BLaER1 treated with 17β-estradiol and CSF1 and Interleukin-3, amounts not matched to agents 10 nM and 100 nM (cell line): ENCODE measurements at regions not wholly inside any gene's neighbourhood (a gene's known extent, or its start where the extent isn't known, plus 50 kb on each side); places are given as distances from the start of the nearest gene placed in this dataset.

Experiments used
- H3K27ac ChIP-seq, 11 experiments: shearing (Covaris generic); formaldehyde crosslinking; 2 replicates each; pipeline ENCODE4 v1.8.1; 2022
- H3K27me3 ChIP-seq, 11 experiments: shearing (Covaris generic); formaldehyde crosslinking; 2 replicates each; pipeline ENCODE4 v1.8.1; 2022
- H3K36me3 ChIP-seq, 11 experiments: shearing (Covaris generic); formaldehyde crosslinking; 2 replicates each; pipeline ENCODE4 v1.8.1; 2022
- H3K4me1 ChIP-seq, 10 experiments: shearing (Covaris generic); formaldehyde crosslinking; 2 replicates each; pipeline ENCODE4 v1.8.1; 2022
- H3K4me2 ChIP-seq, 11 experiments: shearing (Covaris generic); formaldehyde crosslinking; 2 replicates each; pipeline ENCODE4 v1.8.1; 2022
- H3K4me3 ChIP-seq, 10 experiments: shearing (Covaris generic); formaldehyde crosslinking; 2 replicates each; pipeline ENCODE4 v1.8.1; 2022
- H3K9ac ChIP-seq, 11 experiments: shearing (Covaris generic); formaldehyde crosslinking; 2 replicates each; pipeline ENCODE4 v1.8.1; 2022
- H3K9me3 ChIP-seq, 11 experiments: shearing (Covaris generic); formaldehyde crosslinking; replicated peaks in 1 of 11; 2 replicates each; pipeline ENCODE4 v1.8.1; 2022
- H4K20me1 ChIP-seq, 11 experiments: shearing (Covaris generic); formaldehyde crosslinking; 2 replicates each; pipeline ENCODE4 v1.8.1; 2022
- Cebpa-rat ChIP-seq, 11 experiments: shearing (Covaris generic); IDR thresholded peaks; 2 replicates each; pipeline ENCODE4 v1.8.1; 2022

- H3K36me3 ChIP-seq, result no peaks in the 10 kb centered on the region
- no peak overlapping the region for H3K9ac ChIP-seq
- no peak overlapping the region for H3K4me3 ChIP-seq
- H3K9me3 ChIP-seq, result 0 out of 22 replicates have a peak, but pooled peaks cover 0 to 4% (median 0%) of the 10 kb centered on the region in 11 experiments
- no peaks in the 10 kb centered on the region for H3K27me3 ChIP-seq
- no peak overlapping the region for H3K4me2 ChIP-seq
- no peaks in the 10 kb centered on the region for H4K20me1 ChIP-seq
- TF ChIP-seq Cebpa-rat (IDR thresholded peaks at IDR 0.05), result no peak
- 0 out of 20 replicates have a peak, but pooled peaks cover 0 to 3% (median 0%) of the 10 kb centered on the region in 10 experiments for H3K4me1 ChIP-seq
- H3K27ac ChIP-seq, result no peak overlapping the region
These were observed 61.9 kb upstream of the BMP6 start for GRCh38 chr6:7664003-7664402.

- no peak overlapping the region for H3K27ac ChIP-seq
- no peak overlapping the region for H3K4me3 ChIP-seq
- no peak overlapping the region for H3K9ac ChIP-seq
- H3K9me3 ChIP-seq, result 0 out of 22 replicates have a peak, but pooled peaks cover 0 to 8% (median 0%) of the 10 kb centered on the region in 11 experiments
- H3K4me2 ChIP-seq, result peak overlapping the region in 1 of 11 experiments; percentile 19; a peak in 1 of 22 replicates
- H4K20me1 ChIP-seq, result no peaks in the 10 kb centered on the region
- no peaks in the 10 kb centered on the region for H3K27me3 ChIP-seq
- TF ChIP-seq Cebpa-rat (IDR thresholded peaks at IDR 0.05), result no peak
- peaks cover 0 to 5% (median 0%) of the 10 kb centered on the region in 10 experiments; a peak in 2 of 20 replicates for H3K4me1 ChIP-seq
- H3K36me3 ChIP-seq, result no peaks in the 10 kb centered on the region
These were observed 57.0 kb upstream of the BMP6 start for GRCh38 chr6:7668936-7669335.

DNA sequence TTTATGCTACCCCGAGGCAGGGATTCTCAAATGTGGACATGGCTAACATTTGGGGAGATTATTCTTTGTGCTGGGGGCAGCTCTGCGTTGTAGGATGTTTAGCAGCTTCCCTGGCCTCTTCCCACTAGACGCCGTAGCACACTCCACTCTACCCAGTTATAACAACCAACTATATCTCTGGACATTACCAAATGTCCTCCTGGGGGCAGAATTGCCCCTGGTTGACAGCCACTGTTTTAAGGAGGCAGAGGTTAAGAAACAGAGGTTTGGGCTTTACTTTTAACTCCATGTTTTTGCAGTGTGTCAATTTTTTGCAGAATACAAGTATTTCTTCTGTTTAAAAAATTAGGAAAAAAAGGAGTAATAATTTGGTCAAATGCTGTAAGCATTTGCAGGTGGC is 56.2 kb upstream of the BMP6 start:
- H3K27me3 ChIP-seq, result no peaks in the 10 kb centered on the region
- no peaks in the 10 kb centered on the region for H3K36me3 ChIP-seq
- peaks cover 0 to 9% (median 5%) of the 10 kb centered on the region in 10 experiments; a peak in 5 of 20 replicates for H3K4me1 ChIP-seq
- H3K4me3 ChIP-seq, result no peak overlapping the region
- H4K20me1 ChIP-seq, result no peaks in the 10 kb centered on the region
- no peak overlapping the region for H3K4me2 ChIP-seq
- 0 out of 22 replicates have a peak, but pooled peaks cover 0 to 8% (median 0%) of the 10 kb centered on the region in 11 experiments for H3K9me3 ChIP-seq
- H3K27ac ChIP-seq, result no peak overlapping the region
- TF ChIP-seq Cebpa-rat (IDR thresholded peaks at IDR 0.05), result no peak
- H3K9ac ChIP-seq, result no peak overlapping the region

DNA sequence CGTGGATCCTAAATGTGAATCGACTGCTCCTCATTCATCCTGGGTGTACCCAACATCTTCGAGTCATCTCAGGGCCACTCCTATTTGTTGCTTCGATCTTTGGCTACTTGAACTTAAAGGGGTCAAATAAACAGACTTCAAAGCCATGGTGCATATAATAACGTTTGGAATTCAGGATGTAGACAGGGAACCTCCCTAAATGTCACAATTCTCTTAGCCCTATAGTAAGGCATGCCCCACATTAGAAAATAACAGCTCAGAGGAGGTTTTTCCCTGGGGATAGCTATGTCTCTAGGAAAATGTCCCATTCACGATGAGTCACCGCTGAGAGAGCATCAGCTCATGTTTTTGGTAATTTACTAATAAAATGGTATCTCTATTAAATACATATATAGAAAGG is 54.8 kb upstream of the BMP6 start:
- Histone ChIP-seq H3K27me3 (no peaks in the 10 kb centered on the region), H3K9ac (no peak overlapping the region), H3K27ac (no peak overlapping the region), H3K4me2 (no peak overlapping the region), H4K20me1 (no peaks in the 10 kb centered on the region), H3K4me3 (no peak overlapping the region), H3K9me3 (0 out of 22 replicates have a peak, but pooled peaks cover 0 to 8% (median 0%) of the 10 kb centered on the region in 11 experiments), H3K4me1 (peaks cover 0 to 9% (median 5%) of the 10 kb centered on the region in 10 experiments; a peak in 5 of 20 replicates), H3K36me3 (no peaks in the 10 kb centered on the region)
- no peak for TF ChIP-seq Cebpa-rat (IDR thresholded peaks at IDR 0.05)

DNA sequence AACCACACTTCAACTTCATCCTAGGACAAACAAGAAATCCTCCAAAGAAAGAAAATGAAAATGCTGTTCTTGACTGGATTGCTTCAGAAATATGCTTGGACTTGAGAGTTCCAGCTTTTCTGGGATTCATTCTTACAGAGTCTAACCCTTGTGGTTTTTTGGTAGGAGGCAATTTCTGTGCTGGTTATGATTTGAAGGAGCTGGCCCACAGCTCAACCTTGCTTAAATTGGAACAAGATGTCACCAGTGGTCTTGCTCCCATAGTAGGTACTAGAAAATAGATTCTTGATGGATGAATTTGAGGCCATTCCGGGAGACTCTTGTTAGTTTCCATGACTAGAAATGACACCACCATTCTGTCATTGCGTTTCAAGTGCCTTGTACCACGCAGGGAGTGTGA is 54.3 kb upstream of the BMP6 start:
- Histone ChIP-seq H4K20me1 (no peaks in the 10 kb centered on the region), H3K36me3 (no peaks in the 10 kb centered on the region), H3K4me3 (no peak overlapping the region), H3K9me3 (0 out of 22 replicates have a peak, but pooled peaks cover 0 to 8% (median 0%) of the 10 kb centered on the region in 11 experiments), H3K4me1 (peaks cover 0 to 9% (median 5%) of the 10 kb centered on the region in 10 experiments; a peak in 5 of 20 replicates), H3K9ac (no peak overlapping the region), H3K4me2 (no peak overlapping the region), H3K27ac (no peak overlapping the region), H3K27me3 (no peaks in the 10 kb centered on the region)
- TF ChIP-seq Cebpa-rat (IDR thresholded peaks at IDR 0.05), result no peak

DNA sequence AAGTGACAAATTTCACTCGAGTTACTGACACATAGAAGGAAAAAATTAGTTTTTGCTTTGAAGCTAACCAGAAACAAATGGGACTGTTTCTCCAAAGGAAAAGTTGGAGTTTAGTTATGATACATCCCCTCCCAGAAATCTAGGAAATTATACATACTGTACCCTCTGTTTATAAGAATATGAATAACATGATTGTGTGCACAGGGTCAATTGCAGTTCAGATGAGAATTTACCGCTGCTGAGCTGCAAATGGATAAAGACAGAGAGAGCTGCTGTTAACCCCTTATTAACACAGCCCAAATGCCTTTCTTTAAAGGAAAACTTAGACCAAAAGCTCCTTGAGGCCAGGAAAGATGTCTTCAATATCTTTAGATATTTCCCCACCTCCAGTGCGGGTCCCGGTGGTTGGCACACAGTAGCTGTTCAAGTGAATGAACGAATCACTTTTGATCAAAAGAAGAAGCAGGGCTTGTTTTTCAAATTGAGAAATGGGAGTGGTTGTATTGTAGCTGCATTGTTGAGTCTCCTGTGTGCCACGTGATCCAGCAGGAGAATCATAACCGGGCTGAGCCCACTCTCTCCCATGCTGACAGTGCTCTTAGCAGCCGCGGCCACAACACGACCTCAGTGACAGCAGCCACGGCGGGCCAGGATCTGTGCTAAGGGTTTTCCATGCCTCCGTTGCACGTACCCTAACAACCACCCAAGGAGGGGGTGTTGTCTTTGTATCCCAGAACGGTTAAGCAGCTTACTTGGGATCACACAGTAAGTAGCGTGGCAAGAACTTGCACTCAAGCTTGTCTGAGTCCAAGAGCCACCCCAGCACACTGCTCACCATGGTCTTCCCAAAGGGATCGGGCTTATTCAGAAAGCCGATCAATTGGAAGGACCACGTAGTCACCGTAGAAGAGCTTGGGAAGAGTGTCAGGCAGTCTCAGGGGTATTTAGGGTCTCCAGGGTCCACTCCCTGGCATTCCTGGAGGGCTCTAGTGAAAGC is 53.5 kb upstream of the BMP6 start:
- no peak for TF ChIP-seq Cebpa-rat (IDR thresholded peaks at IDR 0.05)
- Histone ChIP-seq H4K20me1 (no peaks in the 10 kb centered on the region), H3K9me3 (0 out of 22 replicates have a peak, but pooled peaks cover 0 to 8% (median 0%) of the 10 kb centered on the region in 11 experiments), H3K4me3 (no peak overlapping the region), H3K4me2 (no peak overlapping the region), H3K36me3 (no peaks in the 10 kb centered on the region), H3K9ac (no peak overlapping the region), H3K4me1 (peaks cover 0 to 9% (median 5%) of the 10 kb centered on the region in 10 experiments; a peak in 5 of 20 replicates), H3K27ac (no peak overlapping the region), H3K27me3 (no peaks in the 10 kb centered on the region)

DNA sequence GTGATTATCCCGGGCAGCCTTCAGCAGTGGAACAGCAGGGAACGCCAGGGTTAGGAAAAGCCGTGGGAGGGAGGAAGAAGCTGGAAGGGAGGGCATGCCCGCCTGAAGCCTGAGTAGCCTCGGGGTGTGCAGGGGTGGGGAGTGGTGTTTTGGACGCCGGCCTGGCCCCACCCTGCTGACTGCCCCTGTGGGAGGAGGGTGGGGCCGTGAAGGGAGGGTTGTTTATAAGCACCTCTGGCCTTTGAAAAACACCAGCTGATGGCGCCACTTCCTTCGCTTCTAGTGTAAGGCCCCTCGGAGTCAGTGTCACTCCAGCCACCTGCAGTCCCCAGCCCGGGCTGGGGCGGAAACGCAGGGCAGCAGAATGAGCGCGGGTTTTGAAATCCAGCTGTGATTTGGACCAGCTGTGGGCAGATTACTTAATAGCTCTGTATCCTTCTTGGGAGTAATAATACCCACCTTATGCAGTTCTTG is 52.8 kb upstream of the BMP6 start:
- no peak overlapping the region for H3K9ac ChIP-seq

GRCh38 chr6:7674291-7674690 is 51.6 kb upstream of the BMP6 start:
- no peaks in the 10 kb centered on the region for H4K20me1 ChIP-seq
- no peak for TF ChIP-seq Cebpa-rat (IDR thresholded peaks at IDR 0.05)
- H3K27me3 ChIP-seq, result no peaks in the 10 kb centered on the region
- H3K4me3 ChIP-seq, result no peak overlapping the region
- H3K4me1 ChIP-seq, result peaks cover 0 to 9% (median 5%) of the 10 kb centered on the region in 10 experiments; a peak in 5 of 20 replicates
- peak overlapping the region in 6 of 11 experiments; percentile 19 to 36 (median 32); a peak in 6 of 22 replicates for H3K4me2 ChIP-seq
- no peak overlapping the region for H3K9ac ChIP-seq
- no peaks in the 10 kb centered on the region for H3K36me3 ChIP-seq
- H3K27ac ChIP-seq, result no peak overlapping the region
- 0 out of 22 replicates have a peak, but pooled peaks cover 0 to 8% (median 0%) of the 10 kb centered on the region in 11 experiments for H3K9me3 ChIP-seq

More for the DNA sequence above, 52.8 kb upstream of the BMP6 start:
- no peak overlapping the region for H3K27ac ChIP-seq
- no peak overlapping the region for H3K4me2 ChIP-seq
- H3K4me1 ChIP-seq, result peaks cover 0 to 9% (median 5%) of the 10 kb centered on the region in 10 experiments; a peak in 5 of 20 replicates
- H3K36me3 ChIP-seq, result no peaks in the 10 kb centered on the region
- TF ChIP-seq Cebpa-rat (IDR thresholded peaks at IDR 0.05), result no peak
- H4K20me1 ChIP-seq, result no peaks in the 10 kb centered on the region
- H3K27me3 ChIP-seq, result no peaks in the 10 kb centered on the region
- H3K4me3 ChIP-seq, result no peak overlapping the region
- 0 out of 22 replicates have a peak, but pooled peaks cover 0 to 8% (median 0%) of the 10 kb centered on the region in 11 experiments for H3K9me3 ChIP-seq

- Histone ChIP-seq H3K9me3 (0 out of 22 replicates have a peak, but pooled peaks cover 0 to 8% (median 0%) of the 10 kb centered on the region in 11 experiments), H3K36me3 (no peaks in the 10 kb centered on the region), H3K27ac (no peak overlapping the region), H3K4me1 (peaks cover 0 to 9% (median 5%) of the 10 kb centered on the region in 10 experiments; a peak in 5 of 20 replicates), H3K4me2 (no peak overlapping the region), H3K9ac (no peak overlapping the region), H4K20me1 (no peaks in the 10 kb centered on the region), H3K4me3 (no peak overlapping the region), H3K27me3 (no peaks in the 10 kb centered on the region)
- TF ChIP-seq Cebpa-rat (IDR thresholded peaks at IDR 0.05), result no peak
These were observed 50.5 kb upstream of the BMP6 start for GRCh38 chr6:7675353-7675945.
